HG02885 (cell line): ENCODE measurements at regions not wholly inside any gene's neighbourhood (a gene's known extent, or its start where the extent isn't known, plus 50 kb on each side); places are given as distances from the start of the nearest gene placed in this dataset.
"Not testable (repeated sequence)": the region's sequence is repeated elsewhere in the genome, so short reads cannot be mapped to it uniquely, and the experiment has no call there.

Source experiments
- ATAC-seq: cut with Tn5 transposase; IDR thresholded peaks from one replicate; pipeline ENCODE4 v1.9.1; 2021; ENCODE audit warnings: mild to moderate bottlenecking; ENCODE audit not compliant: unreplicated experiment, poor library complexity

GRCh38 chr4:43564591-43564990 lies 672.1 kb downstream of the GRXCR1 start:
- no peak for ATAC-seq

GRCh38 chr4:43567644-43568043 lies 675.1 kb downstream of the GRXCR1 start:
- ATAC-seq, result no peak

- ATAC-seq, result no peak
Measured at GRCh38 chr4:43586813-43587212, 694.3 kb downstream of the GRXCR1 start.

GRCh38 chr4:43587758-43588157 lies 695.2 kb downstream of the GRXCR1 start:
- ATAC-seq, result no peak

- peak; percentile 35 for ATAC-seq
Measured at GRCh38 chr4:43607400-43607799, 714.9 kb downstream of the GRXCR1 start.

GRCh38 chr4:43607827-43608461 lies 715.4 kb downstream of the GRXCR1 start:
- ATAC-seq, result peak; percentile 90

- ATAC-seq, result no peak
Measured at GRCh38 chr4:43619219-43619618, 726.7 kb downstream of the GRXCR1 start.

GRCh38 chr4:43637893-43638292 lies 745.4 kb downstream of the GRXCR1 start:
- not testable (repeated sequence) for ATAC-seq

- ATAC-seq, result no peak
Measured at GRCh38 chr4:43651991-43652390, 759.5 kb downstream of the GRXCR1 start.

GRCh38 chr4:43659547-43659946 lies 767.0 kb downstream of the GRXCR1 start:
- ATAC-seq, result not testable (repeated sequence)

- not testable (repeated sequence) for ATAC-seq
Measured at GRCh38 chr4:43672265-43672885, 776.2 kb downstream of the KCTD8 start.

- ATAC-seq, result no peak
Measured at GRCh38 chr4:43680421-43680820, 768.2 kb downstream of the KCTD8 start.

- ATAC-seq, result no peak
Measured at GRCh38 chr4:43682551-43682950, 766.1 kb downstream of the KCTD8 start.

- no peak for ATAC-seq
Measured at GRCh38 chr4:43690116-43690515, 758.5 kb downstream of the KCTD8 start.

GRCh38 chr4:43693876-43694275 lies 754.7 kb downstream of the KCTD8 start:
- ATAC-seq, result no peak

GRCh38 chr4:43709443-43709842 lies 739.2 kb downstream of the KCTD8 start:
- ATAC-seq, result no peak

GRCh38 chr4:43716721-43717395 lies 731.8 kb downstream of the KCTD8 start:
- ATAC-seq, result no peak

GRCh38 chr4:43718369-43718768 lies 730.2 kb downstream of the KCTD8 start:
- no peak for ATAC-seq

GRCh38 chr4:43732829-43733426 lies 715.7 kb downstream of the KCTD8 start:
- ATAC-seq, result no peak

GRCh38 chr4:43742083-43742482 lies 706.5 kb downstream of the KCTD8 start:
- no peak for ATAC-seq

GRCh38 chr4:43754566-43754965 lies 694.0 kb downstream of the KCTD8 start:
- no peak for ATAC-seq
